Astrocyte of the spinal cord (primary cell): ENCODE measurements at regions not wholly inside any gene's neighbourhood (a gene's known extent, or its start where the extent isn't known, plus 50 kb on each side); places are given as distances from the start of the nearest gene placed in this dataset.
"Not testable (repeated sequence)": the region's sequence is repeated elsewhere in the genome, so short reads cannot be mapped to it uniquely, and the experiment has no call there.

Source experiments
- DNase-seq: peaks from one replicate; pipeline ENCODE4 v3.0.0; 2011; ENCODE audit warnings: low read depth, low spot score
- H3K4me3 ChIP-seq: 2 replicates; pipeline ENCODE4 v1.5.1; 2011; ENCODE audit warnings: low read depth, mild to moderate bottlenecking, low read length, moderate library complexity
- CTCF ChIP-seq: IDR thresholded peaks from 2 replicates; pipeline ENCODE4 v1.5.1; 2012; ENCODE audit warnings: low read depth, mild to moderate bottlenecking, low read length, inconsistent platforms
- in situ Hi-C: cut with HindIII; loops from 2 replicates; pipeline ENCODE4 v1.10.0; 2017; ENCODE audit warnings: low sequenced_read_pairs

GRCh38 chr14:105890474-105891220 is 364.3 kb downstream of the TMEM121 start:
- DNase-seq = no peak
- no peak overlapping the region for H3K4me3 ChIP-seq
- in situ Hi-C loops = no loop called here
- no peak for TF ChIP-seq CTCF

- H3K4me3 ChIP-seq = no peak overlapping the region
- no peak for TF ChIP-seq CTCF
- in situ Hi-C loops = no loop called here
- DNase-seq = no peak
Observed at GRCh38 chr14:105891221-105891602, 364.8 kb downstream of the TMEM121 start.

GRCh38 chr14:105891631-105892452 is 365.5 kb downstream of the TMEM121 start:
- no peak for TF ChIP-seq CTCF
- in situ Hi-C loops = no loop called here
- no peak for DNase-seq
- H3K4me3 ChIP-seq = no peak overlapping the region

- in situ Hi-C loops, DNase-seq, H3K4me3 ChIP-seq: not testable (repeated sequence)
Observed at GRCh38 chr14:105892453-105893441, 366.4 kb downstream of the TMEM121 start.

- H3K4me3 ChIP-seq, DNase-seq, in situ Hi-C loops: not testable (repeated sequence)
Observed at GRCh38 chr14:105893686-105894085, 367.3 kb downstream of the TMEM121 start.

GRCh38 chr14:105894125-105894977 is 368.0 kb downstream of the TMEM121 start:
- TF ChIP-seq CTCF = no peak
- in situ Hi-C loops = no loop called here
- DNase-seq = no peak
- H3K4me3 ChIP-seq = no peak overlapping the region
